HEK293 (cell line): ENCODE measurements at regions not wholly inside any gene's neighbourhood (a gene's known extent, or its start where the extent isn't known, plus 50 kb on each side); places are given as distances from the start of the nearest gene placed in this dataset.

Experiments used
- CTCF ChIP-seq: fragments of 450-650 bp; formaldehyde crosslinking; IDR thresholded peaks from 2 replicates; pipeline ENCODE4 v1.5.1; 2016; ENCODE audit warnings: missing biosample characterization, missing genetic modification characterization
- FEZF1 ChIP-seq: fragments of 450-650 bp; formaldehyde crosslinking; IDR thresholded peaks from 2 replicates; pipeline ENCODE4 v1.5.1; 2016; ENCODE audit warnings: missing biosample characterization, missing genetic modification characterization
- HOXA7 ChIP-seq: sonication (generic); formaldehyde crosslinking; IDR thresholded peaks from 2 replicates; pipeline ENCODE4 v1.8.1; 2022; ENCODE audit warnings: missing genetic modification reagents, borderline replicate concordance
- YY1 ChIP-seq: fragments of 450-650 bp; formaldehyde crosslinking; IDR thresholded peaks from 2 replicates; pipeline ENCODE4 v1.5.1; 2018; ENCODE audit warnings: missing biosample characterization, missing genetic modification characterization
- ZBTB49 ChIP-seq: fragments of 450-650 bp; formaldehyde crosslinking; IDR thresholded peaks from 2 replicates; pipeline ENCODE4 v1.5.1; 2016; ENCODE audit warnings: missing biosample characterization, missing genetic modification characterization, low read depth
- ZNF10 ChIP-seq: fragments of 450-650 bp; formaldehyde crosslinking; IDR thresholded peaks from 2 replicates; pipeline ENCODE4 v1.5.1; 2017; ENCODE audit warnings: missing biosample characterization, missing genetic modification characterization
- ZNF221 ChIP-seq: fragments of 450-650 bp; formaldehyde crosslinking; IDR thresholded peaks from 2 replicates; pipeline ENCODE4 v1.5.1; 2017; ENCODE audit warnings: missing biosample characterization, missing genetic modification characterization, borderline replicate concordance
- ZNF311 ChIP-seq: fragments of 450-650 bp; formaldehyde crosslinking; IDR thresholded peaks from 2 replicates; pipeline ENCODE4 v1.5.1; 2017; ENCODE audit warnings: missing biosample characterization, missing genetic modification characterization, borderline replicate concordance

GRCh38 chr12:33116284-33116683 is 219.7 kb upstream of the PKP2 start:
- TF ChIP-seq YY1 (no peak), CTCF (tag by site-specific recombination) (no peak), HOXA7 (no peak), ZNF10 (tag by site-specific recombination) (no peak), FEZF1 (tag by site-specific recombination) (no peak), ZNF311 (tag by site-specific recombination) (no peak), ZNF221 (tag by site-specific recombination) (no peak), ZBTB49 (tag by site-specific recombination) (no peak)
